GM12878 (cell line): ENCODE measurements at regions not wholly inside any gene's neighbourhood (a gene's known extent, or its start where the extent isn't known, plus 50 kb on each side); places are given as distances from the start of the nearest gene placed in this dataset.

Source experiments
- ATAC-seq: fragments of 200-7000 bp; cut with Tn5 transposase; 3 replicates; pipeline ENCODE4 v1.9.1; 2020; ENCODE audit warnings: mild to moderate bottlenecking, moderate library complexity
- BruUV-seq: library from RNA; stranded (reverse); fragments of 400-500 nt; replicated peaks from 2 replicates; lab custom pipeline; 2021; lab: Mats Ljungman, UMichigan
- CTCF ChIA-PET: fragments of 300-600 bp; sonication (Branson Sonifier 250); formaldehyde crosslinking; extraction: SDS; loops from one replicate; lab custom pipeline; 2021; ENCODE audit warnings: inconsistent platforms; lab: Yijun Ruan, JAX
- POLR2A ChIA-PET: fragments of 350-600 bp; formaldehyde crosslinking; extraction: SDS; loops from one replicate; lab custom pipeline; 2021; ENCODE audit warnings: inconsistent platforms; lab: Charles Lee
- RAD21 ChIA-PET: fragments of 300-600 bp; sonication (Branson Sonifier 250); formaldehyde crosslinking; loops from one replicate; lab custom pipeline; 2023; ENCODE audit warnings: antibody characterized with exemption; ENCODE audit not compliant: unreplicated experiment; lab: Charles Lee
- SMC1A ChIA-PET: fragments of 300-600 bp; sonication (Branson Sonifier 250); formaldehyde crosslinking; loops from one replicate; lab custom pipeline; 2023; ENCODE audit not compliant: unreplicated experiment, uncharacterized antibody; lab: Charles Lee
- DNase-seq: peaks from one replicate; pipeline ENCODE4 v3.0.0-alpha.2; 2011; ENCODE audit warnings: low read depth, low spot score
- FAIRE-seq: peaks from 3 replicates; lab custom pipeline; 2011; peaks lifted over from hg19 to GRCh38; lab: Jason Lieb, UNC
- H2AFZ ChIP-seq: 2 replicates; pipeline ENCODE4 v1.6.0; 2011; ENCODE audit warnings: low read depth, low read length, control low read depth; ENCODE audit not compliant: control insufficient read depth
- H3K27ac ChIP-seq: 2 replicates; pipeline ENCODE4 v1.5.1; 2011; ENCODE audit warnings: control low read depth; ENCODE audit not compliant: control insufficient read depth, insufficient read depth
- H3K27me3 ChIP-seq, 2 experiments: replicated peaks in 1 of 2; 2 replicates each; pipeline versions ENCODE4 v1.6.0 to v1.6.1; 2011; ENCODE audit warnings: low read length in 1 of 2; ENCODE audit not compliant: control insufficient read depth in 2 of 2, insufficient read depth in 2 of 2
- H3K36me3 ChIP-seq, 2 experiments: 2 replicates each; pipeline ENCODE4 v1.5.1; 2011; ENCODE audit warnings: low read length in 1 of 2; ENCODE audit not compliant: control insufficient read depth in 2 of 2, insufficient read depth in 2 of 2
- H3K4me1 ChIP-seq: 2 replicates; pipeline ENCODE4 v1.6.1; 2011; ENCODE audit warnings: mild to moderate bottlenecking, low read length, moderate library complexity, mixed read lengths; ENCODE audit not compliant: control insufficient read depth, insufficient read depth
- H3K4me2 ChIP-seq: 2 replicates; pipeline ENCODE4 v1.6.0; 2011; ENCODE audit warnings: control low read depth; ENCODE audit not compliant: control insufficient read depth, insufficient read depth
- H3K4me3 ChIP-seq: fragments of 200-600 bp; sonication (generic); 2 replicates; pipeline ENCODE4 v1.5.1; 2016
- H3K79me2 ChIP-seq: 2 replicates; pipeline ENCODE4 v1.6.0; 2011; ENCODE audit warnings: low read length; ENCODE audit not compliant: control insufficient read depth, insufficient read depth
- H3K9ac ChIP-seq: 2 replicates; pipeline ENCODE4 v1.8.0; 2011; ENCODE audit warnings: low read length, control low read depth, mixed read lengths; ENCODE audit not compliant: control insufficient read depth, insufficient read depth
- H3K9me3 ChIP-seq: replicated peaks from 3 replicates; pipeline ENCODE4 v1.5.1; 2011; ENCODE audit warnings: mild to moderate bottlenecking, low read length; ENCODE audit not compliant: control insufficient read depth, insufficient read depth
- H4K20me1 ChIP-seq: 2 replicates; pipeline ENCODE4 v1.6.0; 2011; ENCODE audit not compliant: control insufficient read depth, insufficient read depth
- ASH2L ChIP-seq: fragments of 300-600, 200-600 bp; sonication (generic); IDR thresholded peaks from 2 replicates; pipeline ENCODE4 v1.6.1; 2017; ENCODE audit warnings: low read depth, mild to moderate bottlenecking, borderline replicate concordance
- BCL11A ChIP-seq: IDR thresholded peaks from 2 replicates; pipeline ENCODE4 v1.6.1; 2011; ENCODE audit warnings: low read depth, low read length
- BCL3 ChIP-seq: IDR thresholded peaks from 2 replicates; pipeline ENCODE4 v1.6.1; 2011; ENCODE audit warnings: borderline replicate concordance, low read depth, mild to moderate bottlenecking, moderate library complexity, low read length; ENCODE audit not compliant: insufficient read depth, poor library complexity, severe bottlenecking
- BRCA1 ChIP-seq: IDR thresholded peaks from 2 replicates; pipeline ENCODE4 v1.6.1; 2011; ENCODE audit warnings: low read depth, low read length, improper control_type of control experiment
- ESRRA ChIP-seq: IDR thresholded peaks from 2 replicates; pipeline ENCODE4 v1.6.1; 2012; ENCODE audit warnings: mild to moderate bottlenecking, low read length, improper control_type of control experiment
- ETV6 ChIP-seq, 2 experiments: fragments of 450-650 bp in 1 of 2; IDR thresholded peaks in 1 of 2; conservative IDR thresholded peaks in 1 of 2; 2 replicates each; pipeline ENCODE4 v1.6.1; 2014; ENCODE audit warnings: antibody characterized with exemption in 1 of 2, borderline replicate concordance in 1 of 2, low read depth in 1 of 2, mild to moderate bottlenecking in 1 of 2, moderate library complexity in 1 of 2
- GABPA ChIP-seq: IDR thresholded peaks from 2 replicates; pipeline ENCODE4 v1.6.1; 2014; ENCODE audit warnings: antibody characterized with exemption, low read depth, mild to moderate bottlenecking, inconsistent platforms
- MAX ChIP-seq: IDR thresholded peaks from 2 replicates; pipeline ENCODE4 v1.6.1; 2012; ENCODE audit warnings: low read depth, low read length, improper control_type of control experiment
- MYB ChIP-seq: fragments of 150-350 bp; IDR thresholded peaks from 2 replicates; pipeline ENCODE4 v1.6.1; 2014; ENCODE audit warnings: mild to moderate bottlenecking, low read depth, low read length, borderline replicate concordance
- PBX3 ChIP-seq: IDR thresholded peaks from 2 replicates; pipeline ENCODE4 v1.6.1; 2011; ENCODE audit warnings: mild to moderate bottlenecking, low read depth, low read length, moderate library complexity; ENCODE audit not compliant: insufficient replicate concordance
- POLR2AphosphoS5 ChIP-seq: IDR thresholded peaks from 2 replicates; pipeline ENCODE4 v1.6.1; 2011; ENCODE audit warnings: mild to moderate bottlenecking, low read length, inconsistent platforms
- RBBP5 ChIP-seq: fragments of 200-600 bp; sonication (generic); conservative IDR thresholded peaks from 2 replicates; pipeline ENCODE4 v1.6.1; 2016
- TAF1 ChIP-seq: IDR thresholded peaks from 2 replicates; pipeline ENCODE4 v1.6.1; 2011; ENCODE audit warnings: mild to moderate bottlenecking, low read depth, low read length, borderline replicate concordance
- USF1 ChIP-seq: IDR thresholded peaks from 2 replicates; pipeline ENCODE4 v1.6.1; 2011; ENCODE audit warnings: borderline replicate concordance, low read depth, mild to moderate bottlenecking, moderate library complexity, mixed read lengths, low read length; ENCODE audit not compliant: insufficient read depth; ENCODE audit errors: extremely low read length
- ZNF274 ChIP-seq: IDR thresholded peaks from one replicate; pipeline ENCODE4 v1.8.0; 2011; ENCODE audit not compliant: insufficient read length, insufficient read depth
- WGBS: methylation state at CpG from one replicate; pipeline ENCODE4 v1.1.6; 2016; ENCODE audit warnings: low lambda C conversion rate; ENCODE audit not compliant: insufficient replicate concordance, insufficient coverage; ENCODE audit errors: missing lambda C conversion rate; 5-methylcytosine and 5-hydroxymethylcytosine counted together
- in situ Hi-C: fragments of 300-500 bp; cut with MboI; formaldehyde crosslinking; loops from 9 replicates; pipeline ENCODE4 v1.14.3; 2018; ENCODE audit warnings: mixed read lengths
- intact Hi-C: fragments of 100-400 bp; cut with micrococcal nuclease; formaldehyde crosslinking; loops from one replicate; pipeline ENCODE4 v1.14.2; 2022; ENCODE audit not compliant: unreplicated experiment
- TF ChIP-seq, protein P1 (sequence below): fragments of 450-650 bp; IDR thresholded peaks from 2 replicates; pipeline ENCODE4 v1.6.1; 2017; ENCODE audit warnings: mild to moderate bottlenecking, moderate library complexity

DNA sequence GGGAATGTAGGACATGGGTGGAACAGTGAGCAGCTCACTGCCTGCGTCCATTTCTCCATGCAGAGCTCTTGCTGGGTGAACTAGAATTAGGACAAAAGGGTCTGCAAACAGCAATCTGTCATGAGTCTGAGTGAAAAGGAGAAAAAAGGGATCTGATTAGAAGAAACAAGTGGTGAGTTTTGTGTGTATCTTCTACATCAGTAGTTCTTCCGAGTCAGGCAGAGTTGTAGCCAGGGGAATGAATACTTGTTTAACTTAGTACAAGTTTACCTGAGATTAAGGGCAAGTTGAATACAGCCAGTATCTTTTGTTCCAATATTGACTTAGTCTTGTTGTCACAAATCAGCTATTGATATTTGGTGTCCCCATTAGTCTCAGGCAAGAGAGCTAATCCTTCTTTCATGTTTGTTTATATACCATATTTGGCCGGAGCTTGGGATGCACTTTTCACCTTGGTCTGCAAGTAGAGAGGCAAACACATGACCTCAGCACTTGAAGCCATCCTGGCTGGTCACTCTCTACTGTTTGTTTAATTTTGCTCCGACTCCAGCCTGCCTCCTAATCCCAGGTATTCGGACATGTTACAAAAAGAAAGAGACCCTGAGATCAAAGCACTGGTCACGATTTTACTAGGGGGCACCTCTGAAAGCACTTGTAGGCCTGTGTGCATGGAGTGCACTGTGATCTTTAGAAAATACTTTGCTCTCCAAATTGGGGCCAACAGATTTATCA is 211.0 kb upstream of the NT5C1B start:
- intact Hi-C loops = no loop called here
- BruUV-seq = no TSS peak
- RAD21 ChIA-PET = no interaction called here
- TF ChIP-seq ASH2L (no peak), MAX (no peak), BCL11A (no peak), ZNF274 (no peak), ESRRA (no peak), GABPA (no peak), RBBP5 (no peak), USF1 (no peak), BRCA1 (no peak), BCL3 (no peak), PBX3 (no peak), POLR2AphosphoS5 (no peak), MYB (no peak), TAF1 (no peak), ETV6 (conservative IDR thresholded peaks at IDR 0.05 in 1 of 2, IDR thresholded peaks at IDR 0.05 in 1 of 2; ENCODE audit: borderline replicate concordance in 1 of 2, low read depth in 1 of 2) (no peak)
- TF ChIP-seq, protein P1, sequence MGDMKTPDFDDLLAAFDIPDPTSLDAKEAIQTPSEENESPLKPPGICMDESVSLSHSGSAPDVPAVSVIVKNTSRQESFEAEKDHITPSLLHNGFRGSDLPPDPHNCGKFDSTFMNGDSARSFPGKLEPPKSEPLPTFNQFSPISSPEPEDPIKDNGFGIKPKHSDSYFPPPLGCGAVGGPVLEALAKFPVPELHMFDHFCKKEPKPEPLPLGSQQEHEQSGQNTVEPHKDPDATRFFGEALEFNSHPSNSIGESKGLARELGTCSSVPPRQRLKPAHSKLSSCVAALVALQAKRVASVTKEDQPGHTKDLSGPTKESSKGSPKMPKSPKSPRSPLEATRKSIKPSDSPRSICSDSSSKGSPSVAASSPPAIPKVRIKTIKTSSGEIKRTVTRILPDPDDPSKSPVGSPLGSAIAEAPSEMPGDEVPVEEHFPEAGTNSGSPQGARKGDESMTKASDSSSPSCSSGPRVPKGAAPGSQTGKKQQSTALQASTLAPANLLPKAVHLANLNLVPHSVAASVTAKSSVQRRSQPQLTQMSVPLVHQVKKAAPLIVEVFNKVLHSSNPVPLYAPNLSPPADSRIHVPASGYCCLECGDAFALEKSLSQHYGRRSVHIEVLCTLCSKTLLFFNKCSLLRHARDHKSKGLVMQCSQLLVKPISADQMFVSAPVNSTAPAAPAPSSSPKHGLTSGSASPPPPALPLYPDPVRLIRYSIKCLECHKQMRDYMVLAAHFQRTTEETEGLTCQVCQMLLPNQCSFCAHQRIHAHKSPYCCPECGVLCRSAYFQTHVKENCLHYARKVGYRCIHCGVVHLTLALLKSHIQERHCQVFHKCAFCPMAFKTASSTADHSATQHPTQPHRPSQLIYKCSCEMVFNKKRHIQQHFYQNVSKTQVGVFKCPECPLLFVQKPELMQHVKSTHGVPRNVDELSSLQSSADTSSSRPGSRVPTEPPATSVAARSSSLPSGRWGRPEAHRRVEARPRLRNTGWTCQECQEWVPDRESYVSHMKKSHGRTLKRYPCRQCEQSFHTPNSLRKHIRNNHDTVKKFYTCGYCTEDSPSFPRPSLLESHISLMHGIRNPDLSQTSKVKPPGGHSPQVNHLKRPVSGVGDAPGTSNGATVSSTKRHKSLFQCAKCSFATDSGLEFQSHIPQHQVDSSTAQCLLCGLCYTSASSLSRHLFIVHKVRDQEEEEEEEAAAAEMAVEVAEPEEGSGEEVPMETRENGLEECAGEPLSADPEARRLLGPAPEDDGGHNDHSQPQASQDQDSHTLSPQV = no peak

More for the DNA sequence above, 211.0 kb upstream of the NT5C1B start:
- ChIA-PET POLR2A (no interaction called here), SMC1A (no interaction called here), CTCF (no interaction called here)
- in situ Hi-C loops = no loop called here
- Histone ChIP-seq H3K9me3 (no peaks in the 10 kb centered on the region), H2AFZ (no peak overlapping the region), H3K4me3 (no peak overlapping the region), H3K27me3 (no peaks in the 10 kb centered on the region), H3K79me2 (no peaks in the 10 kb centered on the region), H4K20me1 (no peaks in the 10 kb centered on the region), H3K9ac (no peak overlapping the region), H3K4me2 (no peak overlapping the region), H3K4me1 (no peaks in the 10 kb centered on the region), H3K27ac (no peak overlapping the region), H3K36me3 (no peaks in the 10 kb centered on the region)
- WGBS = 10% methylated on average over 6 of the region's 6 CpGs
- FAIRE-seq = no peak
- no peak for ATAC-seq
- DNase-seq = no peak
